Glomerular endothelial cell (primary cell): ENCODE measurements at regions not wholly inside any gene's neighbourhood (a gene's known extent, or its start where the extent isn't known, plus 50 kb on each side); places are given as distances from the start of the nearest gene placed in this dataset.
"Not testable (repeated sequence)": the region's sequence is repeated elsewhere in the genome, so short reads cannot be mapped to it uniquely, and the experiment has no call there.

Source experiments
- DNase-seq: peaks from one replicate; pipeline ENCODE4 v3.0.0-alpha.2; 2011; ENCODE audit warnings: low read depth, low spot score; ENCODE audit errors: extremely low read depth

GRCh38 chr6:120852293-120852849 lies 481.9 kb downstream of the TBC1D32 start:
- DNase-seq = no peak

- no peak for DNase-seq
Measured at GRCh38 chr6:120826253-120826652, 508.0 kb downstream of the TBC1D32 start.

- no peak for DNase-seq
Measured at GRCh38 chr6:120816794-120817193, 517.5 kb downstream of the TBC1D32 start.

- no peak for DNase-seq
Measured at GRCh38 chr6:120805276-120805675, 529.0 kb downstream of the TBC1D32 start.

- no peak for DNase-seq
Measured at GRCh38 chr6:120804612-120805011, 529.7 kb downstream of the TBC1D32 start.

- DNase-seq = no peak
Measured at GRCh38 chr6:120786682-120787081, 547.6 kb downstream of the TBC1D32 start.

- no peak for DNase-seq
Measured at GRCh38 chr6:120786256-120786655, 548.0 kb downstream of the TBC1D32 start.

GRCh38 chr6:120785459-120786086 lies 548.7 kb downstream of the TBC1D32 start:
- DNase-seq = no peak

- no peak for DNase-seq
Measured at GRCh38 chr6:120779441-120779840, 554.8 kb downstream of the TBC1D32 start.

GRCh38 chr6:120775698-120776097 lies 558.6 kb downstream of the TBC1D32 start:
- no peak for DNase-seq

GRCh38 chr6:120774275-120774674 lies 560.0 kb downstream of the TBC1D32 start:
- no peak for DNase-seq

GRCh38 chr6:120771019-120771418 lies 563.3 kb downstream of the TBC1D32 start:
- DNase-seq = no peak

GRCh38 chr6:120764312-120764711 lies 570.0 kb downstream of the TBC1D32 start:
- DNase-seq = no peak

GRCh38 chr6:120759570-120759969 lies 574.7 kb downstream of the TBC1D32 start:
- DNase-seq = no peak

- not testable (repeated sequence) for DNase-seq
Measured at GRCh38 chr6:120748574-120748973, 585.7 kb downstream of the TBC1D32 start.

GRCh38 chr6:120736740-120737139 lies 597.5 kb downstream of the TBC1D32 start:
- no peak for DNase-seq

- DNase-seq = no peak
Measured at GRCh38 chr6:120735641-120736040, 598.6 kb downstream of the TBC1D32 start.

- no peak for DNase-seq
Measured at GRCh38 chr6:120711255-120711654, 623.0 kb downstream of the TBC1D32 start.

- no peak for DNase-seq
Measured at GRCh38 chr6:120700001-120700400, 634.3 kb downstream of the TBC1D32 start.

- no peak for DNase-seq
Measured at GRCh38 chr6:120686492-120686891, 647.8 kb downstream of the TBC1D32 start.

GRCh38 chr6:120682145-120682544 lies 652.1 kb downstream of the TBC1D32 start:
- no peak for DNase-seq

GRCh38 chr6:120681204-120681603 lies 653.1 kb downstream of the TBC1D32 start:
- DNase-seq = no peak

- DNase-seq = no peak
Measured at GRCh38 chr6:120675886-120676285, 658.4 kb downstream of the TBC1D32 start.
